ENCODE measurements at regions not wholly inside any gene's neighbourhood (a gene's known extent, or its start where the extent isn't known, plus 50 kb on each side); places are given as distances from the start of the nearest gene placed in this dataset.
"Not testable (repeated sequence)": the region's sequence is repeated elsewhere in the genome, so short reads cannot be mapped to it uniquely, and the experiment has no call there.

DNA sequence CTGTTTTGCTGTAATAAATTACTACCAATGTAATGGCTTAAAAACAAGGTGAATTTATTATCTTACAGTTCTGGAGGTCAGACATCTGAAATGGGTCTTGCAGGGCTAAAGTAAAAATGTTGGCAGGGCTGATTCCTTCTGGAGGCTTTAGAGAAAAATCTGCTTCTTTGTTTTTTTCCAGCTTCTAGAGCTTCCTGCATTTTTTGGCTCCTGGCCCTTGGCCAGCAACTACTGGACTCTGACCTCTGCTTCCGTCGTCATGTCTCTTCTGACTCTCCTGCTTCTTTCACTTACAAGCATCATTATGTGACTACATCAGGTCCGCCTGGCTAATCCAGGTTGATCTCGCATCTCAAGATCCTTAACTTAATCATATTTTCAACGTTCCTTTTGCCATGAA, 350.9 kb downstream of the S1PR1 start:
- peak; percentile 66 for DNase-seq

DNA sequence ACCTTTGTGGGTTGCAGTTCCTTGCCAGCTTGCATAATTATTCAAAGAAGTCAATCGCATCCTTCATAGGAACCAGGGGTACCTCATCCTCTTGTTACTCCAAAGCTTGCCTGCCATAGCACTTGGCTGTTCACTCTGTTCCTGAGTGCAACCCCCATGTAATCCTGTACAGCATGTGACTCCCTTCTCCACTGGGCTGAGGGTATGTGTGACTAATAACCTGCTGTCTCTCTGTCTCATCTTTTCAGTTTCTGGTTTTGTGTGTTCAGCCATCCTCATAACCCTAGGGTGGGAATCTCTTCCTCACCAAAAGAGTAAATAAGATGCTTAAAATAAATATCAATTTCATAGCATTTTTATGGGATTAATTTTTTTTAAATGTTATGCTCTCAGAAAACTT, 351.9 kb downstream of the S1PR1 start:
- DNase-seq: no peak

DNA sequence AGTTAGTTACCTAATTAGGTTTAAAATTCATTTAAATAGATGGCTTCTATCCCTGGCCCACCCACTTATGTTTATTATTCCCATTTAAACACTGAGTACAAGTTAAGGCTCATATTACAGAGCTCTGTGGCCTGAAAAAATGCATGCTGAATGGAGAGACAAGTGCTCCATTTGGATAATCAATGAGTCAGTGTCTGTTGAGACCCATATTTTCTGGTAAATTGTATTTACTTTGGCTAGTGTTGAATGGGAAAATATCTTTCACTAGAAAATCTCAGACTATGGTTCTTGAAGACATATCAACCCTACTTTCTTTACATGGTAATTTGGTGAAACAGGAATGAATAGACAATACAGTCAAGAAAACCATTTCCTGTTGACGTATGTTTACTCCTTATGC, 356.0 kb downstream of the S1PR1 start:
- no peak for DNase-seq

DNA sequence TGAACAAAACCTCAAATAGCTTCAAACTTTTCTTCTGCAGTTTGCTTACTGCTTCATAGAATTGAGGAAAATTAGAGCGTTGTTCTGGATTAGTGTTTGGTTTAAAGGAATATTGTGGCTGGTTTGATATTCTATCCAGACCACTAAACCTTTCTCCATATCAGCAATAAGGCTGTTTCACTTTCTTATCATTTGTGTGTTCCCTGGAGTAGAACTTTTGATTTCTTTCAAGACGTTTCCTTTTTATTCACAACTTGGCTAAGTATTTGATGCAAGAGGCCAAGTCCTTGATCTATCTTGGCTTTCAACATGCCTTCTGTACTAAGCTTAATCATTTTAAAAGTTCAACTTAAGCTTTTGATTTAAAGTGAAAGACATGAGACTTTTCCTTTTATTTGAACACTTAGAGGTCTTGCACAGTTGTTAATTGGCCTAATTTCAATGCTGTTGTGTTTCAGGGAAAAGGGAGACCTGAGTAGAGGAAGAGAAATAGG, 359.1 kb downstream of the S1PR1 start:
- DNase-seq: no peak

DNA sequence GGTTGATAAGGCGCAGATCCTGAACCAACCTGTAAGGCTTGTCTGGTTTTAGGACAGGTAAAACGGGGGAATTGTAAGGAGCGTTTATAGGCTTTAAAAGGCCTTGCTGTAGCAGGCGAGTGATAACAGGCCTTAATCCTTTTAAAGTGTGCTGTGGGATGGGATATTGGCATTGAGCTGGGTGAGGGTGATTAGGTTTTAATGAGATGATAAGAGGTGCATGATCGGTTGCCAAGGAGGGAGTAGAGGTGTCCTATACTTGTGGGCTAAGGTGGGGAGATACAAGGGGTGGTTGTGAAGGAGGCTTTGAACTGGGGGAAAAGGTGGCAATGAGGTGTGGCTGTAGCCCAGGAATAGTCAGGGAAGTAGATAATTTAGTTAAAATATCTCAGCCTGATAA, 363.8 kb downstream of the S1PR1 start:
- DNase-seq: not testable (repeated sequence)

DNA sequence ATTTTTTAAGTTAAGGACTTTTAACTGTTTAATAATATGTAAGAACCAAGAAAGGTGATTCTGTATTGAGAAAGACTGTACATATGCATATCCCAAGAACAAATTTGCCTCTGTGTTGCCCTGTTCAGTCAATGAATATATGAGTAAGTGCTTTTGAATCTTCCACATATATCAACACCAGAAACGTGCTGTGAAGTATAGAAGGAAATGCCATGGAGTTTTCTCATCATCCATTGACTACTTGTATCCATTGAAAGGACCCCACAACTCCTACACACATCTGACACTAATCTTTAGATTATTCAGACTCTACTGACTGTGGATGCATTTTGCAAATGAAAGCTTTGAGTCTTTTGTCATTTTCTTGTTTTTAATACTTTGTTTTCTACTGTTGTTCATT, 366.9 kb downstream of the S1PR1 start:
- no peak for DNase-seq

DNA sequence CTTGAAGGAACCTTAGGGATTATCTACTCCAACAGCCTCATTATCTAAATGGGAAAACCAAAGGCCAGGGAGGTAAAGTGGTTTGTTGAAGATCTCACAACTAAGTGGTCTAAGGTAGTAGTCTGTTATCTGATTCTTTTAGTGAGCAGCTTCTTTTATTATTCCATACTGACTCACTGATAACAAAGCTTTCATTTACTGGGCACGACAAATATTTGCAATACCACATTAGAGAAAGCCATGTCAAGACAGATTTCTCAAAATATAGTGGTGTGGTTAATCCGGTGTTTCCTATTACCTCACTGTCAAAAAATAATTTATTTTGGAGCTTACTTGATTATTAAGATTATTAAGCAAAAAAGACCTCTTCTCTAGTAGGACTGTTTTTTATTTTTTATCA, 369.1 kb downstream of the S1PR1 start:
- DNase-seq: no peak

DNA sequence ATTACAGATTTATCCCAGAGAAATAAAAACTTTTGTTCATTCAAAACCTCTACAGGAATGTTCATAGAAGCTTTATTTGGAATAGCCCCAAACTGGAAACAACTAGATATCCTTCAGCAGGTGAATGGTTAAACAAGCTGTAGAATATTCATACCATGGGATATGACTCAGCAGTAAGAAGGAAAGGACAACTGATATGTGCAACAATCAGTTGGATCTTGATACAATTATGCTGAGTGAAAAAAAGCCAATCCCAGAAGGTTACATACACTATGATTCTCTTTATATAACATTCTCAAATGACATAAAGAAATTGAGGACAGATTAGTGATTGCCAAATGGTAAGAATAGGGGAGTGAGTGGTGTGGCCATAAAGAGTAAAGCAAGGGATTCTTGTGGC, 376.7 kb downstream of the S1PR1 start:
- DNase-seq: no peak

DNA sequence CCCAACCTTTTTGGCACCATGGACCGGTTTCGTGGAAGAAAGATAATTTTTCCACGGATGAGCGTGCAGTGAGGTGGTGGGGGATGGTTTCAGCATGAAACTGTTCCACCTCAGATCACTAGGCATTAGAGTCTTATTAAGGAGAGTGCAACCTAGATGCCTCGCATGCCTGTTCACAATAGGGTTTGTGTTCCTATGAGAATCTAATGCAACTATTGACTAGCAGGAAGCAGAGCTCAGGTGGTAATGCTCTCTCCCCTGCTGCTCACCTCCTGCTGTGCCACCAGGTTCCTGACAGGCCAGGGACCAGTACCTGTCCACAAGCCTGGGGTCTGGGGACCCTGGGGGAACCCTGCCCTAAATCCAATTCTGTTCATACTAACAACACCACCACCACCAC, 377.8 kb downstream of the OLFM3 start:
- DNase-seq: no peak

DNA sequence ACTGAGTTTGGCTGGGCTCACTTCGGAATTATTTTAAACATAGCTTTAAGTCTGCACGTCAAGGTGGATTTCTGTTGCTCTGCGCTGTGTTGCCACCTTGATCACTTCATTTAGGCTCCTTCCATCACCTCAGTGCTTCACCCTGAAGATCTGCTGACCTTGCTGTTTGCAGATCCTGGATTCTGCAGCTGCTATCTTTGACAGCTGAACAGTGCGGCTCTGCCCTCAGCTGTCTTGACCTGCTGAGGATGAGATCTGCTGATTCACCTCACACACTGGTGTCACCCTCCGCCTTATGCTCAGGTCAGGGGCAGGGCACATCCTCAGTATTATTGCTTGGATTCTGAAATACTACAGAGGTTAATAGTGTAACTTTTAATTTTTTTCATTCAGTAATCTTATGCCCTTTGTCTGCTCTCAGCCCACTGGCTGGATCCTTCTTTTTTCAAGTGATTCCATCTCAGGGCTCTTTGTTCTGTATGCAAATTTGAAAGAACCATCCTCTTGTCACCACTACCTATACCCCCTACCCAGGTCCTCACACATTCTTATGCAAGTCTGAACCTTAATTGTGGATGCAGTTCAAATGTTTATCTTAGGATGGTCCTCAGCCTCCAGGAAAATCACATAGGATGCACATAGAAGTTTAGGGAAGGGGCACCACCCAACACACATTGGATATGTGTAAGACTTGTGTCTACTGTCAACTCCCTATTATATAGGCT, 364.0 kb downstream of the OLFM3 start:
- no peak for DNase-seq

DNA sequence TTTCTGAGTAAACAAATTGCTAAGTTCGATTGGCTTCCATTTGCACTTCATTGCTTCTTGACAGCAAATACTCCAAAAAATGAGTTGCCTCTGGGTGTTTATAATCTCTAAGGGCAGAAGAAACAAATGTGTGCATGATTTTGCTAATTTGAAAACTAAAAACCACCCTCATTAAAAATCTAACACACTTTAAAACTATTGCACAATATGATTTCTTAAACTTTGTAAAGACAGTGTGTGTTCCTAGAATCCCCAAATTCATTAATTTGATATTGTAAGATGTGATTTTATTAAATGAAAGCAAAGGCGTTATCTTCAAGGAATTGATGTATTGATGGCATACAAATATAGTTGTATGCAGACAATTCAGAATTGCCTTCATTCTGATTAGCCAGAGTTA, 350.9 kb downstream of the OLFM3 start:
- no peak for DNase-seq

DNA sequence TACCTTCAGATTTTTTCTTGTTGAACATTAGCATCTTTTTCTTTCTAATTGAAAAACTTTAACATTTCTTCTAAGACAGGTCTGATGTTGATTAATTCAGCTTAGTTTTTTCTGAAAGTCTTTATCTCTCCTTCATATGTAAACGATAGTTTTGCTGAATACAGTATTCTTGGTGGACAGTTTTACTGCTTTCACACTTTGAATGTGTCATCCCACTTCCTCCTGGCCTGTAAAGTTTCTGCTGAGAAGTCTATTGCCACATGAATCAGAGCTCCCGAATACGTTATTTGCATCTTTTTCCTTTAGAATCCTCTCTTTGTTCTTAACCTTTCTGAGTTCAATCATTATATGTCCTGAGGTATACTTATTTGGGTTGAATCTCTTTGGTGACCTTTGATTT, 344.2 kb downstream of the OLFM3 start:
- DNase-seq: no peak

DNA sequence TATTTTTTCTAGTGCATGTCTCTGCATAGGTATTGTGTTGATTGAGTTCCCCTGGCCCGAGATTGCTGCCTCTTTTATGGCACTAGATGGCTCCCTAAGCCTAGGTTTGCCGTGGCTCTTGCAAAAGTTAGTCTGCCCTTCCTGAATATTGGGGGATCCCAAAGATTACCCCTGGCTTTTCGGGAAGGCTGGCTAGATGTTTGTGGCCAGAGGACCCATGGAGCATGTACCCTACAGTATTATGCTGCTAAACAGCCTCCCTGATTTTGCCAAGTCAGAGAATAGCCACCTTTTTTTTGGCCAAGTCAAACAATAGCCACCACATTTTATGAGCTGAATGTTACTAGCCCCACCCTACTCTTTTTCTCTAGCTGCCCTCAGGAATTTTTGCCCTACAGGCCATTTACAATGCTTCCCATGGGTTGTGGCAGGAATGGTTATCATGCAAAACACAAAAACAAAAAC, 343.2 kb downstream of the OLFM3 start:
- DNase-seq: no peak

DNA sequence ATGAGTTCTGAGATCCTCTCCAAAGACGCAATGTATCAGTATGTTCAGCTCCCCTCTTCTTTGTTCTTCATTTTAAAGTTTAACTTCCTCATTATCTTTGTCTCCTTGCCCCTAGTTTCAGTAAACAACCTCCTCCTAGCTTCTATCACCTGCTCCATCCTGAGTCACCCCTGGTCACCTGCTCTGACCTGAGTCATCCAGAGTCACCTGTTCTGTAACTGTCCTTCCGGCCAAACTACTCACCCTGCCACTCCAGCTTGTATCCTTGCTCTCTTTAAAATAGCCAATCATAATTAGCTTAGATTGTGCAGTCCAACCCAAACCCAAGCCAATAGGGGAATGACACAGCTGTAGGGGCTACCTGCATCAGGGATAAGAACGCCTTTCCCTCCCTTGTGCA, 332.0 kb downstream of the OLFM3 start:
- DNase-seq: no peak

DNA sequence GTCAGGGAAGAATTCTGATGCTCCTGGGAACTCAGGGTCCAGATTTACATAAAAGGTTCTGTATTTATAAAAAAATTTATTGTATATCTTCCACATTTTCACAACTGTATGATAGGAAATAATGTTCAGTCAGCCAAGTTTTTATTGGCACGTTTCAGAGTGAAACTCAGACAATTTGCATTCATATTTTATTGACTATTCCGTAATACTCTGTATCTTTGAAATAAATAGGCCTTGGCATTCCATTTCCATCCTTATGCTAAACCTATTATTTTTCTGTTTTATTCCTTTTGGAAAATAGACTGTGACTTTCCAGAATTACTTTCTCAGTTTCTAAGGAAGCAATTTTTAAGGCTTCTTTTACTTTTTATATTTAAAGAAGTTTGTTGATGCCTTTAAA, 329.0 kb downstream of the OLFM3 start:
- peak; percentile 44 for DNase-seq

DNA sequence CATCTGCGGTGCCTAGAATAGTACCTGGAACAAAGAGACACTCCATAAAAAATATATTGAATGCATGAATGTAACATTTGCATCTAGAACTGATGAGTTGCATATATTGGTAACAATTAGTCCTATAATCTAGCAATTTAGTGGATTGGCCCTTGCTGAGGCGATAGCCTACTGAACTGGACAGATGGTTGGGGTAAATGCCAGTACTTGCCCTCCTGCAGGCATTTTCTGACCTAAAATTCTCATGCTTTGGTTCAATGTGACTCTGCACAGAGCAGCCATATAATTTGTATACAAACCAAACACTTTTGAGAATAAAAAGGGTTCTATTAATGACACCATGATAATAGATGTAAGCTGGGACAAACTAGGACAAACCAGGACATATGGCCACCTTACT, 313.6 kb downstream of the OLFM3 start:
- no peak for DNase-seq

DNA sequence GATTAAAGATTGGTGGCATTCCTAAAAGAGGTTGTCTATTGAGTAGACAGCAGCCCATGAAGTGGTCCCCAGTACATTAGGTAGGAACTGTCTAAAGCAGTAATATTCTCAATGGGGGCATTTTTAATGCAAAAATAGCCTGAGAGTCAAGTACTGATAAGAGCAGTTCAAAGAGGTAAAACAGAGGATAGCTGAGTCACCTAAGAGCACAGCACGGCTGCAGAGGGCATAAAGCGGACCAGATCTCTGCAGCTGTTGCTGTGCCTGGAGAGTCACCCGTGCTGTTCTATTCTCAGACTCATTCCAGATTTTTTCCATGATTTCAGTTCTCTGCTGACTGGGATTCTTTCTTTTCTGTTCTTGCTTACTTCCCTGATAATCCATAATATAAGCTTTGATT, 313.2 kb downstream of the OLFM3 start:
- no peak for DNase-seq

DNA sequence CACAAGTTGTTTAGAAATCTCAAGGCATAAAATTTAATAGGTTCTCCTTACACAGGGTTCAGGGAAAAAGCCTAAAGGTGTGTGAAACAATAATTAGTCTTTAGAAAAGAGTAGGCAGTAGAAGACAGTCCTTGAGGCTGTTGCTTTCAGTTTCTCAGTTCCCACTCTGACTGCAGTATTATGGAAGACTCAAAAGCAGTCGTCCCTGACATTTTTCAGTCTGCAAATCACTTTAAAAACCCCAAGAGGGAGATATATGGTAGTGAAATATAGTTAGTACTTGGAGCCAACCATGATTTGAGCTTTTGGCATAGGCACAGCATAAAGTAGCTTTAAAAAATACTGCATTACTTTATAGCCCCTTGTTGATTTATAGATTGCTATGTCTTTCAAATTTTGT, 299.7 kb downstream of the OLFM3 start:
- peak; percentile 38 for DNase-seq

DNA sequence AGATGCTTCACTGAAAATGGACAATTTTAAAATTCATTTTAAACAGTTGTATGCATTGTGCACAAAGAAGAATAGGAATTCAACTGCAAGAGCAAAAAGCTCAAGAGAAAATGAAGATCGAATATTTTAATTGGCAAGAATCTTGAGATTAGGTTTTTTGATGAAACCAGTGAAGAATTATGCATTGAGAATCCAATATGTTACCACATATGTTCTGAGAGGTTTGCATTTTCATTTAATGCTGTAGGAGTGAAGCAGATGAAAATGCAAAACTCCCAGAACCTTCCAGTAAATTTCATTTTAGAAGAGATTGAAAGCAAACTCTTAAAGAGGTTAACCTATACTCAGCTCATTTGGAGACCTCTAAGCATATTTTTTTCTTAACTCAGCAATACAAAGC, 298.0 kb downstream of the OLFM3 start:
- no peak for DNase-seq

DNA sequence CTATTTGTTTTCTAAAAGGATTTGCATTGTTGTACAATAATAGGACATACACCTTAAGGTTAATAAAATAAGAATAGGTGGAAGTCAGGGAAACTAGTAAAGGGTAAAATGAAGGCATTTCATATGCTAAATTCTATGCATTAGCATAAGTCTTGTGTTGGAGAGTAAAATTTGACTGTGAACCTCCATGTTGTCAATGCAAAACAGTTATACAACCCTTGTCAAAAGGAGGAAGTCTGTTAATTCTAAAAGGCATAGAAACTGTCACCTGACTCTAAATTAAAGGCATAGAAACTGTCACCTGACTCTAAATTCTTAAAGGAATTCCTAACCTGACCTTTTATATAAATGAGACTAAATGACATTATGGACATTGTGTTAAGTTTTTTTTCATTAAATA, 291.8 kb downstream of the OLFM3 start:
- DNase-seq: no peak

DNA sequence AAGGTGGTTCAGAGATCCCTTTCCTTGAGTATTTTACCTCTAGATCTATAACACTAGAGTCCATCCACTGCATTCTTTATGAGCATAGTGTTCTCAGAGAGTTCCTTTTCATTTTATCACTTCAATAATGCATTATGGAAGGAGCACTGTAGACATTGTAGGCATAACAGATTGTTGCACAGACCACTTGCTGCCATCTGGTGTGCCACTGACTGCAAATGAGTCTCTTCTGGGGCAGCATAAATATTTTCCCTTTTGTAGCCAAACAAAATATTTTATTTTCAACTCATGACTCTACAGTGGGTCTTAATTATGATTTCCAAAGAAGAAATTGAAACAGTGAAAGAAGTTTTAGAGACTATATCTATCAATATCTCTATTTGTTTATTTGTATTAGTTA, 290.4 kb downstream of the OLFM3 start:
- DNase-seq: no peak

DNA sequence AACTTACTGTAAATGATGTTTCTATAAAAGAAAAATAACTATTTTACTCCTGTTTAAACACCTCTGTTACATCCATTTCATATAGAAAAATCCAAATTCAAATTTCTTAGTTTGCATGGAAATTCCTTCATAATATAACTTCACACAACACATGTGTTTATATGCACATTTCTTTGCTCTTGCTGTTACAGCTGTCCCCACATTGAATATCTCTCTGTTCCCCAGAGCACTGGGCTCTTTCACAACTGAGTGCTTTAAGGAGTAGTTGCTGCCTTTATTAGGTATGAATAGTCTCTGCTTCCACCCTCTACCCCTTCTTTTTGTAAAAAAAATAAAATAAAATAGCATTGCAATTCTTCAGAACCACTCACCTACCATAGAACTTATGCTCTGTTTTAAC, 287.0 kb downstream of the OLFM3 start:
- no peak for DNase-seq

DNA sequence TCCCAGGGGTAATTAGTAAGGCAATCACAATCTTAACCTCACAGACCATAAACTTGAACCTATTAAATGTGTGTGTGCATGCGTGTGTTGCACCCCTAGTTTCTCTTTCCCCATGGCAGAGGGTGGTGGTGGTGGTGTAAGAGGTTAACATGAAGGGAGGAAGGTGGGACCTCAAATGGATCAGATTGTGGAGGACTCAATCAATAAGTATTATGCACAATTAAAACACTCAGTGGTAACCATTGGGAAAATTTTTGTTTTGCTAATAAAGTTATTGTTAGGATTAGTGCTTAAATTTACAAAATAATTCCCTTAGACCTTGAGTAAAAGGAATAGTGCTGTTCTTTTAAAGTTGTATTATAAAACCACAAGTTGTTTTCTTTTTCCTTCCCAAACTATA, 283.0 kb downstream of the OLFM3 start:
- no peak for DNase-seq

DNA sequence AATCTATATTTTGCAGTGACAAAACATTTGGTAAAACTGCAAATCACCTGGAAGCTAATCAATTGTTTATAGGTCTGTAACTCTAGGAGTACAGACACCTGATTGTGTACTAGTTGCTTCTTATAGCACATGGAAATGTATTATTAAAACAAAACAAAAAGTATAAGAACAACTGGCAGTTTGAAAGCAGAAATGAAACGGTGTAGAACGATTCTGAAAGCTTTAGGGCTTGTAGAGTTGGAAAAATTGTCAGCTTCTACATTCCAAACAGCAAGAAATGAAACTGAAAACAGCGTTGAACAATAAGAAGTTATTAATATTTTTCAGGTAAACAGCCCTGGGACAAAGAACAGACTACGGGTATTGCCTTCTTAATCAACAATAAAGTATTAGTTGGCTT, 273.3 kb downstream of the OLFM3 start:
- no peak for DNase-seq

DNA sequence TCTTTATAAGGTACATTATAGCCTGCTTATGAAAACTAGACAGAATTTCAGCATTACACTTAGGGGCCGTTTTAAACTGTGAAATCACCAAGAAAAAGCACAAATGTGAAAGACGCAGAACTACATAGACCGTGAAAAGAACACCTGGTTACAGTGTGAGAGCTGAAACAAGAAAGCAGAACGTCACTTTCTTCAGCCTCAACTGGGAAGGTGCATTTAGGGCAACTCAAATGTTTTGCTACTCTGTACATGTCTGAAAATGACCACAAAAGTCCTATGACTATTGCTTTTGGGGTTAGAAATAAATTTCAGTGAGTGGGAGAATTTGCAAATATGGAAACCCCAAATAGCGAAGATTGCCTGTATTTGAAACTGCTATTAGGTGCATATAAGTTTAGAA, 268.7 kb downstream of the OLFM3 start:
- DNase-seq: no peak
